ENCODE measurements at regions not wholly inside any gene's neighbourhood (a gene's known extent, or its start where the extent isn't known, plus 50 kb on each side); places are given as distances from the start of the nearest gene placed in this dataset.
"Not testable (repeated sequence)": the region's sequence is repeated elsewhere in the genome, so short reads cannot be mapped to it uniquely, and the experiment has no call there.

GRCh38 chr6:1445650-1446330, 56.4 kb downstream of the FOXF2 start:
- BruUV-seq (replicated peaks), result no TSS peak
- no peaks in the 10 kb centered on the region for H4K20me1 ChIP-seq (ENCODE audit: insufficient read depth, low read length)
- POLR2A ChIA-PET, result no interaction called here
- H3K4me1 ChIP-seq (ENCODE audit: insufficient read depth, low read length, poor library complexity, severe bottlenecking), result no peaks in the 10 kb centered on the region
- no peaks in the 10 kb centered on the region for H3K36me3 ChIP-seq (ENCODE audit: insufficient read depth, low read length)
- H2AFZ ChIP-seq (ENCODE audit: low read length), result no peak overlapping the region
- H3K79me2 ChIP-seq (ENCODE audit: insufficient read depth, low read depth, low read length), result no peaks in the 10 kb centered on the region
- no peaks in the 10 kb centered on the region for H3K9me2 ChIP-seq (ENCODE audit: insufficient read depth, low read length)
- H3K4me3 ChIP-seq (ENCODE audit: low read depth, low read length, poor library complexity, severe bottlenecking), result no peak overlapping the region
- no peak for DNase-seq (ENCODE audit: low spot score)
- TF ChIP-seq EZH2phosphoT487 (IDR thresholded peaks at IDR 0.05; ENCODE audit: borderline replicate concordance, low read depth, low read length) (no peak), CTCF (conservative IDR thresholded peaks at IDR 0.05; ENCODE audit: low read length) (no peak)
- 0 out of 2 replicates have a peak, but pooled peaks cover under 1% of the 10 kb centered on the region for H3K9me3 ChIP-seq (ENCODE audit: low read length)
- intact Hi-C loops (cut with micrococcal nuclease; ENCODE audit: unreplicated experiment), result no loop called here
- H3K27ac ChIP-seq (ENCODE audit: low read depth, low read length, poor library complexity, severe bottlenecking), result no peak overlapping the region
- CTCF ChIA-PET (ENCODE audit: unreplicated experiment), result no interaction called here
- H3K4me2 ChIP-seq (ENCODE audit: low read length), result no peak overlapping the region

- no TSS peak for BruUV-seq (replicated peaks)
- Histone ChIP-seq H3K9me2 (ENCODE audit: insufficient read depth, low read length) (no peaks in the 10 kb centered on the region), H3K4me1 (ENCODE audit: insufficient read depth, low read length, poor library complexity, severe bottlenecking) (no peaks in the 10 kb centered on the region), H3K27ac (ENCODE audit: low read depth, low read length, poor library complexity, severe bottlenecking) (no peak overlapping the region), H3K79me2 (ENCODE audit: insufficient read depth, low read depth, low read length) (no peaks in the 10 kb centered on the region), H3K4me2 (ENCODE audit: low read length) (no peak overlapping the region), H4K20me1 (ENCODE audit: insufficient read depth, low read length) (no peaks in the 10 kb centered on the region), H3K36me3 (ENCODE audit: insufficient read depth, low read length) (no peaks in the 10 kb centered on the region), H2AFZ (ENCODE audit: low read length) (no peak overlapping the region), H3K4me3 (ENCODE audit: low read depth, low read length, poor library complexity, severe bottlenecking) (no peak overlapping the region), H3K9me3 (ENCODE audit: low read length) (0 out of 2 replicates have a peak, but pooled peaks cover 6% of the 10 kb centered on the region)
- no peak for TF ChIP-seq CTCF (conservative IDR thresholded peaks at IDR 0.05; ENCODE audit: low read length)
- ChIA-PET CTCF (ENCODE audit: unreplicated experiment) (no interaction called here), POLR2A (no interaction called here)
- no peak for DNase-seq (ENCODE audit: low spot score)
- intact Hi-C loops (cut with micrococcal nuclease; ENCODE audit: unreplicated experiment), result no loop called here
These were observed 60.5 kb downstream of the FOXF2 start for GRCh38 chr6:1449896-1450295.

- no peak overlapping the region for H3K27ac ChIP-seq (ENCODE audit: low read depth, low read length, poor library complexity, severe bottlenecking)
- no TSS peak for BruUV-seq (replicated peaks)
- no peak overlapping the region for H3K4me3 ChIP-seq (ENCODE audit: low read depth, low read length, poor library complexity, severe bottlenecking)
- H2AFZ ChIP-seq (ENCODE audit: low read length), result no peak overlapping the region
- 0 out of 2 replicates have a peak, but pooled peaks cover 6% of the 10 kb centered on the region for H3K9me3 ChIP-seq (ENCODE audit: low read length)
- H3K9me2 ChIP-seq (ENCODE audit: insufficient read depth, low read length), result no peaks in the 10 kb centered on the region
- POLR2A ChIA-PET, result no interaction called here
- no peak for TF ChIP-seq CTCF (conservative IDR thresholded peaks at IDR 0.05; ENCODE audit: low read length)
- no peak for TF ChIP-seq EZH2phosphoT487 (IDR thresholded peaks at IDR 0.05; ENCODE audit: borderline replicate concordance, low read depth, low read length)
- no peak for DNase-seq (ENCODE audit: low spot score)
- no peak overlapping the region for H3K4me2 ChIP-seq (ENCODE audit: low read length)
- intact Hi-C loops (cut with micrococcal nuclease; ENCODE audit: unreplicated experiment), result no loop called here
- no peaks in the 10 kb centered on the region for H3K79me2 ChIP-seq (ENCODE audit: insufficient read depth, low read depth, low read length)
- H3K4me1 ChIP-seq (ENCODE audit: insufficient read depth, low read length, poor library complexity, severe bottlenecking), result no peaks in the 10 kb centered on the region
- H4K20me1 ChIP-seq (ENCODE audit: insufficient read depth, low read length), result no peaks in the 10 kb centered on the region
- CTCF ChIA-PET (ENCODE audit: unreplicated experiment), result no interaction called here
- H3K36me3 ChIP-seq (ENCODE audit: insufficient read depth, low read length), result no peaks in the 10 kb centered on the region
These were observed 63.6 kb downstream of the FOXF2 start for GRCh38 chr6:1453024-1453423.

GRCh38 chr6:1456816-1457215, 67.4 kb downstream of the FOXF2 start:
- CTCF ChIA-PET (ENCODE audit: unreplicated experiment); H3K4me3 ChIP-seq (ENCODE audit: low read depth, low read length, poor library complexity, severe bottlenecking); H3K9me3 ChIP-seq (ENCODE audit: low read length); H3K4me2 ChIP-seq (ENCODE audit: low read length); H4K20me1 ChIP-seq (ENCODE audit: insufficient read depth, low read length); H3K4me1 ChIP-seq (ENCODE audit: insufficient read depth, low read length, poor library complexity, severe bottlenecking); DNase-seq (ENCODE audit: low spot score); H3K79me2 ChIP-seq (ENCODE audit: insufficient read depth, low read depth, low read length); H2AFZ ChIP-seq (ENCODE audit: low read length); H3K9me2 ChIP-seq (ENCODE audit: insufficient read depth, low read length); intact Hi-C loops (cut with micrococcal nuclease; ENCODE audit: unreplicated experiment); H3K27ac ChIP-seq (ENCODE audit: low read depth, low read length, poor library complexity, severe bottlenecking); H3K36me3 ChIP-seq (ENCODE audit: insufficient read depth, low read length); BruUV-seq (replicated peaks): not testable (repeated sequence)
- POLR2A ChIA-PET, result interaction anchor here (0.6 kb wide), 1 partner anchor 131 kb away, joined by 3 read pairs; no protein-coding TSS in a partner anchor
